Neuronal stem cell (in vitro differentiated cells): ENCODE measurements at regions not wholly inside any gene's neighbourhood (a gene's known extent, or its start where the extent isn't known, plus 50 kb on each side); places are given as distances from the start of the nearest gene placed in this dataset.
"Not testable (repeated sequence)": the region's sequence is repeated elsewhere in the genome, so short reads cannot be mapped to it uniquely, and the experiment has no call there.

Experiments used
- DNase-seq: peaks from one replicate; pipeline ENCODE4 v3.0.0-alpha.2; 2013; ENCODE audit warnings: low spot score
- H2AFZ ChIP-seq: one replicate; pipeline ENCODE4 v1.6.1; 2013; ENCODE audit warnings: mild to moderate bottlenecking, low read length, inconsistent platforms
- H2AK5ac ChIP-seq: 2 replicates; pipeline ENCODE4 v1.6.1; 2013; ENCODE audit warnings: low read depth, mild to moderate bottlenecking, inconsistent platforms, low read length, moderate library complexity, mixed read lengths
- H2BK120ac ChIP-seq: 2 replicates; pipeline ENCODE4 v1.6.1; 2013; ENCODE audit warnings: low read depth, mild to moderate bottlenecking, inconsistent platforms, low read length, moderate library complexity, mixed read lengths
- H2BK12ac ChIP-seq: one replicate; pipeline ENCODE4 v1.6.1; 2013; ENCODE audit warnings: low read length, inconsistent platforms
- H2BK15ac ChIP-seq: 2 replicates; pipeline ENCODE4 v1.6.1; 2013; ENCODE audit warnings: mild to moderate bottlenecking, low read length, inconsistent platforms, mixed read lengths
- H2BK5ac ChIP-seq: one replicate; pipeline ENCODE4 v1.6.1; 2013; ENCODE audit warnings: inconsistent platforms, mild to moderate bottlenecking, low read length, moderate library complexity
- H3K14ac ChIP-seq: one replicate; pipeline ENCODE4 v1.6.1; 2013; ENCODE audit warnings: low read length, inconsistent platforms
- H3K18ac ChIP-seq: 2 replicates; pipeline ENCODE4 v1.6.1; 2013; ENCODE audit warnings: low read length, inconsistent platforms
- H3K23ac ChIP-seq: 2 replicates; pipeline ENCODE4 v1.6.1; 2013; ENCODE audit warnings: low read depth, mild to moderate bottlenecking, mixed read lengths, low read length, inconsistent platforms; ENCODE audit not compliant: poor library complexity
- H3K27ac ChIP-seq: replicated peaks from 3 replicates; pipeline ENCODE4 v1.5.1; 2013; ENCODE audit warnings: low read length, inconsistent platforms
- H3K27me3 ChIP-seq, 3 experiments: 2 replicates each; pipeline ENCODE4 v1.6.1; 2013; ENCODE audit warnings: low read length in 3 of 3, mild to moderate bottlenecking in 2 of 3, inconsistent platforms in 1 of 3, low read depth in 1 of 3, mixed read lengths in 1 of 3, moderate library complexity in 1 of 3; ENCODE audit not compliant: control insufficient read depth in 3 of 3, insufficient read depth in 3 of 3
- H3K36me3 ChIP-seq, 2 donors: replicated peaks in 1 of 2; 2 replicates each; pipeline ENCODE4 v1.6.1; 2013; ENCODE audit warnings: low read length in 2 of 2; ENCODE audit not compliant: control insufficient read depth in 2 of 2, insufficient read depth in 2 of 2
- H3K4ac ChIP-seq: 2 replicates; pipeline ENCODE4 v1.6.1; 2013; ENCODE audit warnings: inconsistent platforms, mild to moderate bottlenecking, low read length, moderate library complexity
- H3K4me1 ChIP-seq, 2 donors: 1 replicate in 1 of 2; 2 replicates in 1 of 2; pipeline ENCODE4 v1.6.1; 2013; ENCODE audit warnings: low read length in 2 of 2, low read depth in 1 of 2; ENCODE audit not compliant: control insufficient read depth in 2 of 2, insufficient read depth in 1 of 2
- H3K4me2 ChIP-seq: one replicate; pipeline ENCODE4 v1.6.1; 2013; ENCODE audit warnings: mild to moderate bottlenecking, low read length, inconsistent platforms; ENCODE audit not compliant: insufficient read depth, poor library complexity, severe bottlenecking
- H3K4me3 ChIP-seq, 2 donors: 2 replicates each; pipeline ENCODE4 v1.5.1; 2013; ENCODE audit warnings: low read length in 2 of 2, mild to moderate bottlenecking in 2 of 2, inconsistent platforms in 1 of 2, moderate library complexity in 1 of 2
- H3K79me1 ChIP-seq: one replicate; pipeline ENCODE4 v1.6.1; 2013; ENCODE audit warnings: low read depth, mild to moderate bottlenecking, inconsistent platforms, low read length, moderate library complexity
- H3K9ac ChIP-seq: one replicate; pipeline ENCODE4 v1.6.1; 2013; ENCODE audit warnings: mild to moderate bottlenecking, low read depth, low read length, inconsistent platforms; ENCODE audit not compliant: poor library complexity
- H3K9me3 ChIP-seq, 2 donors: replicated peaks in 1 of 2; 2 replicates each; pipeline versions ENCODE3 to v1.6.1; 2013; ENCODE audit warnings: low read length in 2 of 2, mild to moderate bottlenecking in 2 of 2, inconsistent platforms in 1 of 2, low read depth in 1 of 2, mixed read lengths in 1 of 2, moderate library complexity in 1 of 2; ENCODE audit not compliant: control insufficient read depth in 2 of 2, insufficient read depth in 1 of 2
- H4K8ac ChIP-seq: one replicate; pipeline ENCODE4 v1.6.1; 2013; ENCODE audit warnings: low read depth, mild to moderate bottlenecking, inconsistent platforms, low read length, moderate library complexity
- H4K91ac ChIP-seq: one replicate; pipeline ENCODE4 v1.6.1; 2013; ENCODE audit warnings: low read length, low read depth, mild to moderate bottlenecking, inconsistent platforms; ENCODE audit not compliant: poor library complexity
- WGBS, 2 donors: extraction: QIAGEN DNeasy Blood & Tissue Kit; methylation state at CpG; one replicate each; pipeline ENCODE4 v1.1.7; 2013; ENCODE audit warnings: missing lambda C conversion rate in 2 of 2, mixed read lengths in 1 of 2; ENCODE audit not compliant: insufficient read length in 2 of 2, insufficient replicate concordance in 1 of 2; ENCODE audit errors: extremely low coverage in 2 of 2; 5-methylcytosine and 5-hydroxymethylcytosine counted together

DNA sequence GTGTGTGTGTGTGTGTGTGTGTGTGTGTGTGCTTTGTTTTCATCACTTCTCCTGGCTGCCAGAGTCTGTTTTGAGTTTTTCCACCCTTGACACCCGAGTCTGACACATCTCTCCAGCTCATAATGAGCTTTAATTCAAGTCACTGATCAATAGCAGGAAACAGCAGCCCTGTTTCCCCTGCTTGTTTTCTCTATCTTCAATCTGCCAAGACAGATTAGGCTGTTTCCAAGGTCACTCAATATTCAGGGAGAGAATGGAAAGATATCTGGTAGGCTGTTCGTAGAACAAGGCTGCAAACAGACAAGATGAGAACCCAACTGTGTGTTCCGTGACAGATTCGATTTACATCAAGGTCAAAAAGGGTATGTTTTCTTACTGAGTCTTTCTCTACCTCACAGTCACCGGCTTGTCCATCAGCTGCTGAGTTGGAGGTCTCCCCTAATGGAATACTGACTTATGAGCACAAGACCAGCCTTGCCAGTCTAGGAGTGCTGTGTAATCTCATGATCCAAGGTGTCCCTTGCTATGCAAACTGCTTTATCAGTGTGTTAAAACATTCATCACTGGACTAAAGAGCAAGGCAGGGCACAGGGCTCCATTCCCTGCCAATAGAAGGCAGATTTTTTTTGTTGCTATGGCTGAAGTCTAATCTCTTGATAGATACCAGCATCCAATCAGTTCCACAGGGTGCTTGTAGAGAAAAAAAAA lies 187.9 kb upstream of the LMCD1 start:
- no peak overlapping the region for H3K23ac ChIP-seq
- no peak overlapping the region for H2AFZ ChIP-seq
- no peak overlapping the region for H3K27ac ChIP-seq
- H2BK15ac ChIP-seq, result no peak overlapping the region
- H3K9ac ChIP-seq, result no peak overlapping the region
- H3K36me3 ChIP-seq, result no peaks in the 10 kb centered on the region
- H3K27me3 ChIP-seq, result no peaks in the 10 kb centered on the region
- H3K79me1 ChIP-seq, result no peaks in the 10 kb centered on the region
- no peak overlapping the region for H2BK5ac ChIP-seq
- H4K8ac ChIP-seq, result no peak overlapping the region
- DNase-seq, result no peak
- no peak overlapping the region for H2BK12ac ChIP-seq
- H2AK5ac ChIP-seq, result no peak overlapping the region
- H3K4ac ChIP-seq, result no peak overlapping the region
- H3K9me3 ChIP-seq, result peaks cover 0 to 3% of the 10 kb centered on the region in 2 donors
- no CpG with 5 or more reads among the region's 5 CpGs for WGBS, 2 donors
- no peak overlapping the region for H3K18ac ChIP-seq
- H3K14ac ChIP-seq, result no peak overlapping the region
- no peak overlapping the region for H3K4me3 ChIP-seq
- no peak overlapping the region for H4K91ac ChIP-seq
- H2BK120ac ChIP-seq, result no peak overlapping the region
- H3K4me1 ChIP-seq, result no peaks in the 10 kb centered on the region
- no peak overlapping the region for H3K4me2 ChIP-seq

- WGBS, 2 donors, result no CpG with 5 or more reads among the region's 3 CpGs
These were observed 186.1 kb upstream of the LMCD1 start for GRCh38 chr3:8315526-8315925.

GRCh38 chr3:8317661-8318649 lies 183.7 kb upstream of the LMCD1 start:
- no CpG with 5 or more reads among the region's 8 CpGs for WGBS, 2 donors

More at GRCh38 chr3:8315526-8315925, 186.1 kb upstream of the LMCD1 start:
- H2BK15ac ChIP-seq, H4K91ac ChIP-seq, H2BK120ac ChIP-seq, H2AFZ ChIP-seq, H3K4me1 ChIP-seq, H3K27ac ChIP-seq, H3K27me3 ChIP-seq, H3K4me2 ChIP-seq, H3K23ac ChIP-seq, H4K8ac ChIP-seq, DNase-seq, H3K14ac ChIP-seq, H3K4me3 ChIP-seq, H3K9me3 ChIP-seq, H3K79me1 ChIP-seq, H2BK12ac ChIP-seq, H3K4ac ChIP-seq, H2AK5ac ChIP-seq, H3K36me3 ChIP-seq, H3K18ac ChIP-seq, H3K9ac ChIP-seq, H2BK5ac ChIP-seq: not testable (repeated sequence)

More at GRCh38 chr3:8317661-8318649, 183.7 kb upstream of the LMCD1 start:
- H3K4me1 ChIP-seq, result no peaks in the 10 kb centered on the region
- no peak overlapping the region for H2AK5ac ChIP-seq
- H3K4me3 ChIP-seq, result no peak overlapping the region
- H3K79me1 ChIP-seq, result no peaks in the 10 kb centered on the region
- no peak overlapping the region for H3K23ac ChIP-seq
- no peak overlapping the region for H3K4ac ChIP-seq
- no peak for DNase-seq
- no peak overlapping the region for H2BK5ac ChIP-seq
- H3K9me3 ChIP-seq, result no peaks in the 10 kb centered on the region
- H2BK120ac ChIP-seq, result no peak overlapping the region
- no peak overlapping the region for H3K18ac ChIP-seq
- H4K91ac ChIP-seq, result no peak overlapping the region
- no peak overlapping the region for H2BK12ac ChIP-seq
- no peak overlapping the region for H3K27ac ChIP-seq
- H2AFZ ChIP-seq, result no peak overlapping the region
- no peak overlapping the region for H3K4me2 ChIP-seq
- no peaks in the 10 kb centered on the region for H3K27me3 ChIP-seq
- H2BK15ac ChIP-seq, result no peak overlapping the region
- H3K9ac ChIP-seq, result no peak overlapping the region
- H3K14ac ChIP-seq, result no peak overlapping the region
- no peaks in the 10 kb centered on the region for H3K36me3 ChIP-seq
- H4K8ac ChIP-seq, result no peak overlapping the region
